ENCODE measurements at regions not wholly inside any gene's neighbourhood (a gene's known extent, or its start where the extent isn't known, plus 50 kb on each side); places are given as distances from the start of the nearest gene placed in this dataset.

- TF ChIP-seq ZBTB49 (tag by site-specific recombination; IDR thresholded peaks at IDR 0.05; ENCODE audit: low read depth): no peak
- TF ChIP-seq ZNF121 (tag by site-specific recombination; IDR thresholded peaks at IDR 0.05): no peak
- no peak for TF ChIP-seq ZNF274 (IDR thresholded peaks at IDR 0.05; ENCODE audit: low read length)
- TF ChIP-seq ZNF274 (tag by site-specific recombination; IDR thresholded peaks at IDR 0.05; ENCODE audit: borderline replicate concordance): no peak
- no peak for TF ChIP-seq CTCF (tag by site-specific recombination; IDR thresholded peaks at IDR 0.05)
- no peak for TF ChIP-seq BCL11B (tag by site-specific recombination; IDR thresholded peaks at IDR 0.05; ENCODE audit: low read depth)
- TF ChIP-seq ZNF148 (tag by site-specific recombination; IDR thresholded peaks at IDR 0.05; ENCODE audit: borderline replicate concordance): no peak
- TF ChIP-seq GLI4 (tag by site-specific recombination; IDR thresholded peaks at IDR 0.05): no peak
Measured at GRCh38 chr10:2962194-2962593, 105.2 kb upstream of the PFKP start.
